Sciatic nerve (tissue), 1 donor: ENCODE measurements at regions not wholly inside any gene's neighbourhood (a gene's known extent, or its start where the extent isn't known, plus 50 kb on each side); places are given as distances from the start of the nearest gene placed in this dataset. TPM values are rescaled to one million over a fixed set of nuclear protein-coding genes. Genes with fewer than 3 reads are reported as not detected.

Source experiments
- microRNA-seq: library from miRNA; unstranded; fragments of <30 nt; microRNA quantifications from one replicate; pipeline ENCODE4 v1.2.0, GENCODE V29; 2020
- donor health status: DM: no; HTN: no; CAD: no.

Small RNA genes lying in the stretch of these regions (microRNA-seq; reads per million reads assigned to microRNA genes)
- not detected for gene MIR1972-2
